ENCODE measurements at regions not wholly inside any gene's neighbourhood (a gene's known extent, or its start where the extent isn't known, plus 50 kb on each side); places are given as distances from the start of the nearest gene placed in this dataset.

GRCh38 chr19:30144802-30145201 lies 202.8 kb downstream of the URI1 start:
- no peak for TF ChIP-seq CTCF (IDR thresholded peaks at IDR 0.05; ENCODE audit: insufficient read depth, low read depth, low read length)
- no peak for TF ChIP-seq EZH2 (IDR thresholded peaks at IDR 0.05; ENCODE audit: insufficient read depth, low read length)
